Endothelial cell of umbilical vein (primary cell): ENCODE measurements at regions not wholly inside any gene's neighbourhood (a gene's known extent, or its start where the extent isn't known, plus 50 kb on each side); places are given as distances from the start of the nearest gene placed in this dataset.

ENCODE experiments used
- BruUV-seq: library from RNA; stranded (reverse); fragments of 400-500 nt; replicated peaks from 2 replicates; lab custom pipeline; 2021; lab: Mats Ljungman, UMichigan
- CTCF ChIA-PET: fragments of 300-600, 350-600 bp; sonication (Branson Sonifier 250); formaldehyde crosslinking; loops from one replicate; lab custom pipeline; 2021; ENCODE audit warnings: antibody characterized with exemption, inconsistent platforms; lab: Charles Lee
- POLR2A ChIA-PET: fragments of 300-600, 350-600 bp; sonication (Branson Sonifier 250); formaldehyde crosslinking; loops from one replicate; lab custom pipeline; 2021; ENCODE audit warnings: antibody characterized with exemption, inconsistent platforms; lab: Charles Lee
- DNase-seq: peaks from one replicate; pipeline ENCODE4 v3.0.0-alpha.2; 2011; ENCODE audit warnings: low read depth, low spot score
- FAIRE-seq: peaks from 2 replicates; lab custom pipeline; 2011; peaks lifted over from hg19 to GRCh38; lab: Jason Lieb, UNC
- H2AFZ ChIP-seq: 2 replicates; pipeline ENCODE4 v1.6.0; 2012; ENCODE audit warnings: low read depth, low read length, control low read depth, inconsistent platforms
- H3K27ac ChIP-seq: 2 replicates; pipeline ENCODE4 v1.5.1; 2011; ENCODE audit warnings: low read depth, mild to moderate bottlenecking, control low read depth, low read length, moderate library complexity; ENCODE audit not compliant: insufficient read depth
- H3K27me3 ChIP-seq, 2 experiments: 2 replicates each; pipeline versions ENCODE4 v1.6.0 to v1.6.1; 2011; ENCODE audit warnings: low read length in 2 of 2, mixed read lengths in 1 of 2; ENCODE audit not compliant: control insufficient read depth in 2 of 2, insufficient read depth in 2 of 2
- H3K36me3 ChIP-seq, 2 experiments: 2 replicates in 1 of 2; 3 replicates in 1 of 2; pipeline ENCODE4 v1.5.1; 2011; ENCODE audit warnings: low read length in 2 of 2, mild to moderate bottlenecking in 1 of 2, moderate library complexity in 1 of 2; ENCODE audit not compliant: control insufficient read depth in 2 of 2, insufficient read depth in 2 of 2; ENCODE audit errors: extremely low read depth in 1 of 2
- H3K4me1 ChIP-seq: 3 replicates; pipeline ENCODE4 v1.5.1; 2011; ENCODE audit warnings: mild to moderate bottlenecking, low read length; ENCODE audit not compliant: control insufficient read depth, insufficient read depth; ENCODE audit errors: extremely low read depth
- H3K4me2 ChIP-seq: 2 replicates; pipeline ENCODE4 v1.6.1; 2011; ENCODE audit warnings: low read length, control low read depth, mixed read lengths; ENCODE audit not compliant: insufficient read depth
- H3K4me3 ChIP-seq, 3 experiments: fragments of 200-600 bp in 1 of 3; sonication (generic), shearing (Covaris generic) in 1 of 3; replicated peaks in 1 of 3; 2 replicates each; pipeline ENCODE4 v1.5.1; 2011 to 2016; ENCODE audit warnings: control low read depth in 3 of 3, low read length in 3 of 3, mild to moderate bottlenecking in 2 of 3, inconsistent platforms in 1 of 3, low read depth in 1 of 3, moderate library complexity in 1 of 3; ENCODE audit not compliant: insufficient read depth in 1 of 3
- H3K79me2 ChIP-seq: 2 replicates; pipeline ENCODE4 v1.6.0; 2012; ENCODE audit warnings: low read length, inconsistent platforms; ENCODE audit not compliant: control insufficient read depth, insufficient read depth
- H3K9ac ChIP-seq: replicated peaks from 2 replicates; pipeline ENCODE3; 2011; ENCODE audit warnings: low read length, control low read depth; ENCODE audit not compliant: insufficient read depth; ENCODE audit errors: extremely low read depth
- H3K9me1 ChIP-seq: replicated peaks from 3 replicates; pipeline ENCODE4 v1.6.0; 2011; ENCODE audit warnings: mild to moderate bottlenecking, low read length; ENCODE audit not compliant: control insufficient read depth, insufficient read depth; ENCODE audit errors: extremely low read depth
- H3K9me3 ChIP-seq: replicated peaks from 2 replicates; pipeline ENCODE4 v1.5.1; 2012; ENCODE audit warnings: low read length, inconsistent platforms; ENCODE audit not compliant: control insufficient read depth, insufficient read depth
- H4K20me1 ChIP-seq: replicated peaks from 2 replicates; pipeline ENCODE3; 2011; ENCODE audit warnings: mild to moderate bottlenecking, low read length; ENCODE audit not compliant: control insufficient read depth, insufficient read depth; ENCODE audit errors: extremely low read depth
- EZH2 ChIP-seq: IDR thresholded peaks from 2 replicates; pipeline ENCODE4 v1.6.1; 2012; ENCODE audit warnings: borderline replicate concordance, low read depth, mild to moderate bottlenecking, moderate library complexity, low read length, inconsistent platforms; ENCODE audit not compliant: severe bottlenecking
- FOS ChIP-seq: IDR thresholded peaks from 2 replicates; pipeline ENCODE4 v1.6.1; 2011; ENCODE audit warnings: mild to moderate bottlenecking, low read length, moderate library complexity, borderline replicate concordance; ENCODE audit not compliant: insufficient read depth
- GATA2 ChIP-seq: IDR thresholded peaks from 2 replicates; pipeline ENCODE4 v1.7.0; 2011; ENCODE audit warnings: low read depth, mild to moderate bottlenecking, moderate library complexity, mixed read lengths, low read length; ENCODE audit not compliant: insufficient read length, insufficient read depth
- JUN ChIP-seq: IDR thresholded peaks from 2 replicates; pipeline ENCODE4 v1.6.1; 2011; ENCODE audit warnings: borderline replicate concordance, low read depth; ENCODE audit not compliant: insufficient read length, insufficient read depth
- MAX ChIP-seq: IDR thresholded peaks from 2 replicates; pipeline ENCODE4 v1.6.1; 2011; ENCODE audit not compliant: insufficient read depth, insufficient read length
- MYC ChIP-seq: IDR thresholded peaks from one replicate; pipeline ENCODE4 v1.6.1; 2011; ENCODE audit warnings: mild to moderate bottlenecking, low read depth, low read length
- POLR2A ChIP-seq: IDR thresholded peaks from 2 replicates; pipeline ENCODE4 v1.6.1; 2012; ENCODE audit warnings: low read depth, mild to moderate bottlenecking, control low read depth, low read length
- POLR2AphosphoS5 ChIP-seq: IDR thresholded peaks from 2 replicates; pipeline ENCODE4 v1.6.1; 2012; ENCODE audit warnings: low read depth, mild to moderate bottlenecking, control low read depth, low read length, moderate library complexity; ENCODE audit not compliant: insufficient read depth
- dilution Hi-C: fragments of 300-500 bp; cut with MboI; formaldehyde crosslinking; loops from one replicate; pipeline ENCODE4 v1.15.0; 2019; ENCODE audit warnings: low sequenced_read_pairs; ENCODE audit not compliant: extremely low pct_ligation_motif_present
- intact Hi-C: fragments of 100-400 bp; cut with micrococcal nuclease; formaldehyde crosslinking; loops from one replicate; pipeline ENCODE4 v1.10.0; 2022
- TF ChIP-seq, protein P1 (sequence below), 2 donors: IDR thresholded peaks; 1 replicate in 1 of 2; 2 replicates in 1 of 2; pipeline ENCODE4 v1.5.1; 2011; ENCODE audit warnings: low read length in 2 of 2, mild to moderate bottlenecking in 2 of 2, moderate library complexity in 2 of 2, control low read depth in 1 of 2, inconsistent platforms in 1 of 2, low read depth in 1 of 2; ENCODE audit not compliant: insufficient read depth in 1 of 2; ENCODE audit errors: extremely low read depth in 1 of 2

DNA sequence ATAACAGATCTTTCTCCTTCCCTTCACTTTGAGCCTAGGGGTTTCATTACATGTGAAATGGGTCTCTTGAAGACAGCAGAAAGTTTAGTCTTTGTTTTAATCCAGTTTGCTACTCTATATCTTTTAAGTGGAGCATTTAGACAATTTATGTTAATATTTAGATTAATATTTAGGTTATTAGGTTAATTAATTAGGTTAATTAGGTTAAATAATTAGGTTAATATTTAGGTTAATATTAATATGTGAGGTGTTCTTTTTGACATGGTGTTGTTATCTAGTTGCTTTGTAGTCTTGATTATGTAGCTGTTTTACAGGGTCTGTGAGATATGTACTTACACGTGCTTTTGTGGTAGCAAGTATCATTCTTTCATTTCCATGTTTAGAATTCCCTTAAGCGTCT is 312.9 kb downstream of the NEK10 start:
- ChIA-PET POLR2A (no interaction called here), CTCF (no interaction called here)
- Histone ChIP-seq H3K4me2 (no peak overlapping the region), H2AFZ (no peak overlapping the region), H3K27ac (no peak overlapping the region), H3K79me2 (no peaks in the 10 kb centered on the region), H3K36me3 (no peaks in the 10 kb centered on the region), H3K9ac (no peak overlapping the region), H3K9me3 (no peaks in the 10 kb centered on the region), H4K20me1 (no peaks in the 10 kb centered on the region), H3K27me3 (no peaks in the 10 kb centered on the region), H3K9me1 (no peaks in the 10 kb centered on the region), H3K4me3 (no peak overlapping the region), H3K4me1 (no peaks in the 10 kb centered on the region)
- BruUV-seq: no TSS peak
- DNase-seq: no peak
- TF ChIP-seq JUN (no peak), EZH2 (no peak), POLR2AphosphoS5 (no peak), FOS (no peak), MAX (no peak), MYC (no peak), GATA2 (no peak), POLR2A (no peak)
- TF ChIP-seq, protein P1, sequence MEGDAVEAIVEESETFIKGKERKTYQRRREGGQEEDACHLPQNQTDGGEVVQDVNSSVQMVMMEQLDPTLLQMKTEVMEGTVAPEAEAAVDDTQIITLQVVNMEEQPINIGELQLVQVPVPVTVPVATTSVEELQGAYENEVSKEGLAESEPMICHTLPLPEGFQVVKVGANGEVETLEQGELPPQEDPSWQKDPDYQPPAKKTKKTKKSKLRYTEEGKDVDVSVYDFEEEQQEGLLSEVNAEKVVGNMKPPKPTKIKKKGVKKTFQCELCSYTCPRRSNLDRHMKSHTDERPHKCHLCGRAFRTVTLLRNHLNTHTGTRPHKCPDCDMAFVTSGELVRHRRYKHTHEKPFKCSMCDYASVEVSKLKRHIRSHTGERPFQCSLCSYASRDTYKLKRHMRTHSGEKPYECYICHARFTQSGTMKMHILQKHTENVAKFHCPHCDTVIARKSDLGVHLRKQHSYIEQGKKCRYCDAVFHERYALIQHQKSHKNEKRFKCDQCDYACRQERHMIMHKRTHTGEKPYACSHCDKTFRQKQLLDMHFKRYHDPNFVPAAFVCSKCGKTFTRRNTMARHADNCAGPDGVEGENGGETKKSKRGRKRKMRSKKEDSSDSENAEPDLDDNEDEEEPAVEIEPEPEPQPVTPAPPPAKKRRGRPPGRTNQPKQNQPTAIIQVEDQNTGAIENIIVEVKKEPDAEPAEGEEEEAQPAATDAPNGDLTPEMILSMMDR (IDR thresholded peaks at IDR 0.05; ENCODE audit: extremely low read depth in 1 of 2, insufficient read depth in 1 of 2, low read depth in 1 of 2, low read length in 2 of 2): no peak
- no peak for FAIRE-seq
- dilution Hi-C loops (no loop called here), intact Hi-C loops (no loop called here)
